ENCODE measurements at regions not wholly inside any gene's neighbourhood (a gene's known extent, or its start where the extent isn't known, plus 50 kb on each side); places are given as distances from the start of the nearest gene placed in this dataset.
"Not testable (repeated sequence)": the region's sequence is repeated elsewhere in the genome, so short reads cannot be mapped to it uniquely, and the experiment has no call there.

DNA sequence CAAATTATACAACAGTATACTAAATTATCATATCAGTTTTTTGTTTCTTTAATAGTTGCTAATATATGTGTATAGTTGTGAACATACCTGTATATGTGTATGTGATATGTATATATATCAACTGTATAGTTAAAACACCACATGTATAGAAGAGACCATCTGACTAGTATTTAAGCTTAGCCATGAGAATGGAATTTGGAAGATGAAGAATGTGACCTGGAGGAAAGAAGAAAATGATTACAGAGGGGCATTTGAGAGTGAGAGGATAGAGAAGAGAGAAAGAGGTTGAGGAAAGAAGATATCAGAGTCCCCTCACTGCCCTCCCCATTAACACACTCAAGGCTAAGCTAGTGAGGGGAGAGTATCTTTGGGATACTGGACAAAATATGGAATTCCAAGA is 335.9 kb downstream of the BCKDHB start:
- no peak for DNase-seq (ENCODE audit: low read depth in 3 of 3, low spot score in 2 of 3)

DNA sequence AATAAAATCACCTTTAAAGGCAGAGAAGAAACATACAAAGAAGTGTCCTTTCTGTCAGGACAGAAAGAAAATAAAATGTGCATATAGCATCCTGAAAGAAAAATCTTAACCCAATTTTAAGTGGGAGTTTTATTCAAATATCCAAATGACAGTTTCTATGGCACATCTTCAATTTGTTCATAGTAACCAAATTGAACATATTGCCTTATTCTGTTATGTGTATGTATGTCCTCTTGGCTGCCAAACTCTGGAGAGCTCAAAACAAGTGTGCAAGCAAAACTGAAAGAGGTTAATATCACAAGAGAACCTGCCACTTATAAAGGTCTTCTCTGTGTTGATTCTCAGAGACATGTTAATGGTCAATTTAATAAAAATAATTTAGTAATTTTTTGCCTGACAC is 334.7 kb downstream of the BCKDHB start:
- no peak for DNase-seq (ENCODE audit: low read depth in 3 of 3, low spot score in 2 of 3)

DNA sequence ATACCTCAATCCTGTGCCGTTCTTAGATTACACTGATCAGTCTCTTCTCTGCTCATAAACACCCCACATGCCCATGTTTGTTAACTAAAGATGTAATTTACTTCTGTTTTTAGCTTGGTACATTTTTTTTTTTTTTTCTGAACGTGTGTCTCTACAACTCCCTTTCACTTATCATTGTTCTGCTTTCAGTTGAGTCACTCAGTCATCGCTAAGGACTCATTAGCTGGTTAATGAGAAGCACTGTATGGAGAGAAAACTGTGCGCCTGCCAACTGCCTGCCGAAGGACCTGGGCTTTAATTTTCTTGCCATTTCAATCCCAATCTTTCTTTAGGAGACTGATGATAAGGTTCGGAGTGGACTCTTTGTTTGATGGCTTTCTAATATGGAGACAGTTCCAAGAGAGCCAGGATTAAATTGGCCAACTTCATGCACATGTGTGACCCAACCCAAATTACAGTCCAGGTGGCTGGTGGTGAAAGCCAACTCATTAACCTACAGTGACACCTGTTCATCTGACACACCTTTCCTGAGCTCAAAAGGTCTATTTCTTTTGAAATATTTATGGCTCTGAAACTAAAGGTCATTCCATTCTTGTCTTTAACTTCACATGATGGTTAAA is 334.1 kb downstream of the BCKDHB start:
- no peak for DNase-seq (ENCODE audit: low read depth in 3 of 3, low spot score in 2 of 3)

DNA sequence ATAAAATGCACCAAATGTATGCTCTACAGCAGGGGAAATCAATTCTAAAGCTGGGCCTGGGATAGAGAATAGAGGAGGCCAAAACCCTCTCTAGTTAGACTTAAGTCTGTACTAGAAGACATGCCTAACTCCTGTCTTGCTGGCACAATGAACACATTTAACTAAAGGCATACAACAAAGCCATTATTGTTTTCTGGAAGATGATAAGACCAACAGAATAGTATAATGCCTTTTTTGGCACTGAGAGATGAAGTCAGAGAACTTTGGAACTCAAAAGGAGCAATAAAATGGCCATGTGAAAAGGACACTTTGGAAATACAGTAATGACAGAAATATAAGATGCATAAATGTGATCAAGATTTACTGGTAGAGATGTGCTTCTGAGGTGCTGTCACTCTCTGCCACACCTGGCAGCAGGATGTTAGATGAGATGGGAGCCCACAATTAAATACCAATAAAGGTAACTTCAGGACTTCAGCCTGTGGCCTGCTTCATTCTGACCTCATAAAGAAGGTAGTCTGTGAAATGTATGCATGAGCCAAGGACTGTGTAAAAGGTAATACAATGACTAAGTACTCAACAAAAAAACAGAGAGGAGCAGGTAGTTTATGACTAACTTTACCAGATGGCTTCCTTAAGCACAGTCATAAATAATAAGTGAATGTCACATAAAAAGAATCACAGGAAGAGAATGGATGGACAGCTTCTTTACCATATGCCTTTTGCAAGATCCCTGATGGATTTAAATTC is 333.4 kb downstream of the BCKDHB start:
- DNase-seq (ENCODE audit: low read depth in 3 of 3, low spot score in 2 of 3), result no peak

DNA sequence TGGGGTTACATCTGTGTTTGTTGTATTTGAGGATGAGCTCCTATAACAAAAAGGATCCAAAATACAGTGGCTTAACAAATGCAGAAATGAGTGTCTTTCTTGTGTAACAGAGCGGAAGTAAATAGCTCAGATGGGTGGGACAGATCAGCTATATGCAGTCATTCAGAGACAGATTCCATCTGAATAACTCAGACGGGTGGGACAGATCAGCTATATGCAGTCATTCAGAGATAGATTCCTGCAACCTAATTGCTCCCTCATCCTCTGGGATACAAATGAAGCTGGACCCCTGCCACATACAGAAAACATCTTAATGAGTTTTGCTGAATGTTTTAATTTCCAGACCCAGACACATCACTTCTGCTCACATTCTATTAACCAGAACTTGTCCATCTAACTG is 332.3 kb downstream of the BCKDHB start:
- DNase-seq (ENCODE audit: low read depth in 3 of 3, low spot score in 2 of 3), result no peak

DNA sequence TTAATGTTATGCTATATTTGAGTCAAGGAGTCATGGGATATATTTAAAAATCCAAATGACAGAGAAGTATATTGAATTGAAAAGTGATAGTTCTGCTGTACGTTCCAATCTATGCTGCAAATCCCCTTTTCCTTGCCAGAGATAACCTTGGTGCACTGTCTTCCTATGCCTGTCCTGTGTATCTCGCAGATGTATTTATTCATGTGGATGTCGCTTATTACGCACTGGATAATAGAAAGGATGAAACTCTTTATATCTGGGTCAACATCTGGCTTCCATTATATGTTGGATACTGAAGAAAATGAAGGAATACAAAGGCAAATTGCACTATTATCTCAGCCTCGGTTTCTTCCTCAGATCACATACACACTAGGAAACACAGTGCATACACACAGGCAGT is 331.3 kb downstream of the BCKDHB start:
- no peak for DNase-seq (ENCODE audit: low read depth in 3 of 3, low spot score in 2 of 3)

DNA sequence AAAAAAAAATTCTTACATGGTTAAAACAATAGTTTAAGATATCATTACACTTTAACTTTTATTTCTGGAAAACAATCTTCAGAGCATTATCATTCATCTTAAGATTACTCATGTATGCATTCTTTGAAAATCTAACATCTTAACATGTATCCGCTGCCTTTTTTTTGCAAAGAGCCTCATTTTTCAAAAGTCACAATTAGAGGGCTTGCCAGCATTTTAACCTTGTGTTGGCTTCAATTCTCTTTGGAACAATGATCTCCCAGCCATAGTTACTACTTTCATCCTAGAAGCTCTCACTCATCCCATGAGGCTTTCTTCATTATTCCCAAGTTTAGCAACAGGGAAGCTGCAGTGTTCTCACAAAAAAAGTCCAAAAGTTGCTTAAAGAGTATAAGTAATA is 330.8 kb downstream of the BCKDHB start:
- no peak for DNase-seq (ENCODE audit: low read depth in 3 of 3, low spot score in 2 of 3)

DNA sequence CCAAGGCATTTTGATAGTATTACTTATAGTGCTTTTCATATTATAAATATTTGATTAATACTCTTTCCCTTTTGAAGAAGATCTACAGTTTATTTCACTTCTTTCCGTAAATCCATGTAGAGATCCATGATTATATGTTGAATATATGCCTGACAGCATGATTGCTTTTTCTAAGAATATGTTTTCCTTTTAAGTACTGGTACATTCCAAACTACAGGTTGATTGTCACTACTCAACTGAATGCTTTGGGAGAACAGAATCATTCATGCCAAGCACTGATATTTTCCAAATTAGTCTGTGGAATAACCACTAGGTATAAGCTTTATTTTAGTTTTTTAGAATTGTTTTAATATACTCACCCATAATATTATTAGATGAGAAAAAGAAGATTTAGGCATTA is 330.2 kb downstream of the BCKDHB start:
- no peak for DNase-seq (ENCODE audit: low read depth in 3 of 3, low spot score in 2 of 3)

DNA sequence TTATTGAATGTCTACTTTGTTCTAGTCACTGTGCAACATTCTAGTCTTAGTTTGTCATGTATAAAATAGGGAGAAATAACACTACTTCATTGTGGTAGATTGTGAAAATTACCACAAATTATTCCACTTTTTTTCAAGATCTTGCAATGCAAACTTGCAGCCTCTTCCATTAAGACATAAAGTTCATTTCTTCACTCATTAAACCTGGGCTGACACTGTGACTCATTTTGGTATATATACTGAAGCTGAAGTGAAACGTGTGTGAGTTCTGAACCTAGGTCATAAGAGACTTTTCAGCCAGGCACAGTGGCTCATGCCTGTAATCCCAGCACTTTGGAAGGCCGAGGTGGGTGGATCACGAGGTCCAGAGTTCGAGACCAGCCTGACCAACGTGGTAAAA is 329.0 kb downstream of the BCKDHB start:
- DNase-seq (ENCODE audit: low read depth in 3 of 3, low spot score in 2 of 3), result no peak

DNA sequence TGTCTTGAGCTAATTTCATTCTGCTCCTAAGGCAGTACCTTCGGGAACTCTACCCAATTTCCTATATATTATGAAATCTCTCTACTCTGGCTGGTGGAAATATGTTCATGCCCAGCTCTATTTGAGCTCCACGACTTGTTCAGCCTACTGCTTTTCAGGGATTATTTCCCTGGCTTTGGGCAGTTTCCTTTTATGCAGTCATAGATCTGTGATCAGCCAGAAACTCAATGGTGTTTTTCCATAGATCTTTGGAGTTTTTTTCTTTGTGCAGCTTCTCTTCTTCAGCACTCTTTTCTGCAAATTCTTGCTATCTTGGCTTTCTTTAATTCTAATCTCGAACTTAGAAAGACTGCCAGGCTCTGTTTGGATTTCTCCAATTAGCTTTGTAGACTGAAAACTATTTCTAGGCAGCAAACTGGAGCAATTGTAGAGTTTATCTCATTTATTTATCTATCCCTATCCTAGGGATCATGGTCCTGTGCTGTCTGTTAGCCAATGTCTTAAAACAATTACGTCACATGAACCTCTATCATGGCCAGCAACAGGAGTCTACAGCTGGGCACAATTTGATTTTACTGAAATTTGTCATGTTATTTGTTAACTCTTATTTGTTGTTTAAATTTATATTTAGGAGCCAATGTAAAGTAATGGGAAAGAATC is 328.4 kb downstream of the BCKDHB start:
- no peak for DNase-seq (ENCODE audit: low read depth in 3 of 3, low spot score in 2 of 3)

DNA sequence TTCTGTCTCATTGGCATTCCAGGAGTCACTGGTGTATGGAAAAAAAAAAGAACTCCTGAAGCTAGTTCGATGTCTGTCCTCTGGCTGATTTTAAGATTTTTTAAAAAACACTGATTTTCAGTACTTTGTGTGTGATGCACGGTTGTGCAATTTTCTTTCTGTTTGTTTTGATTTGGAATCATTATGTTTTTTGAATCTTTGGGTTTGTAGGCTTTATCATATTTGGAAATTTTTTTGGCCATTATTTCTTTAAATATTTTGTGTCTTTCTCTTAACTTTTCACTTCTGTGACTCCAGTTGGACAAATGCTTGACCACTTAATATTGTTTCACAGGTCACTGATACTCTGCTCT is 327.2 kb downstream of the BCKDHB start:
- no peak for DNase-seq (ENCODE audit: low read depth in 3 of 3, low spot score in 2 of 3)

DNA sequence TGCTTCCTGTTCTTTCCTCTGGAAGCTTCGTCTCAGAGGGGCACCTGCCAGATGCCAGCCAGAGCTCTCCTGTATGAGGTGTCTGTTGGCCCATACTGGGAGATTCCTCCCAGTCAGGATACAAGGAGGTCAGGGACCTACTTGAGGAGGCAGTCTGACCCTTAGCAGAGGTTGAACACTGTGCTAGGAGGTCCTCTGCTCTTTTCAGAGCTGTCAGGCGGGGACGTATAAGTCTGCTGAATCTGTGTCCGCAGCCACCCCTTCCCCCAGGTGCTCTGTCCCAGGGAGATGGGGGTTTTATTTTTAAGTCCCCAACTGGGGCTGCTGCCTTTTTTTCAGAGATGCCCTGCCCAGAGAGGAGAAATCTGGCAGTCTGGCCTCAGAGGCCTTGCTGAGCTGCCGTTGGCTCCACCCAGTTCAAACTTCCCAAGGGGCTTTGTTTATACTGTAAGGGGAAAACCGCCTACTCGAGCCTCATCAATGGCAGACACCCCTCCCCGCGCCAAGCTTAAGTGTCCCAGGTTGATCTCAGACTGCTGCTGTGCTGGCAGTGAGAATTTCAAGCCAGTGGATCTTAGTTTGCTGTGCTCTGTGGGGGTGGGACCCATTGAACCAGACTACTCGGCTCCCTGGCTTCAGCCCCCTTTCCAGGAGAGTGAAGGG is 326.7 kb downstream of the BCKDHB start:
- no peak for DNase-seq (ENCODE audit: low read depth in 3 of 3, low spot score in 2 of 3)

DNA sequence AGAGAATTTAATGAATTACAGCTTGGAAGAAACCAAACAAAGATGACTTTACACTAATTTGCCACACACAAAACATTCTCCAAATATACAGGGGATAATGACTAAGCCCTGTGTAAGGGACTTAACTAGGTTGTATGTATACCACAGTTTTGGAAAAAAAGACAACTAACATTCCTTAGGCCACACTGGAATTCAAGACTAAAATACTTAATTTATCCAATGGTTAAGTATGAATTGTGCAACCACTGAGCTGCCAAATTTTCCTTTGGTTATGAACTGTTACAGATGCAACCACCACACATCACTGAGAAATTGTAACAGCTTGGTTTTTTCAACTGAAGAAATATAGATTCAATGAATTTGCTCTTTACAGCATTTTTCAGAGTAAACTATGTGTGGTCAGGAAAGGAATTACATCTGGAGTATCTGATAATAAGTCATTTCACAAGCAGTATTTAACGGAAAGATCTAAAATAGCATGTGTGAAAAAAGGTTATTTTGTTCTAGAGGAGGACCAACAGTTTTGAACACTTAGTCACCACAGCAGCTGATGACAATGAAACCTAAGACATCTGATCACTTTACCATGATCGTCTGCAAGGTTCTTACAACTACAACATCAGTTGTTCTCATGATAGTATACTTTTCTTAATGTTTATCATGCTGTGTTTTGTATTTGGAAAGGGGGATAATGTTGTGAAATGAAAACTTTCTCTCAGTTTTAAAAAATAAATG is 318.8 kb downstream of the BCKDHB start:
- DNase-seq (ENCODE audit: low read depth in 3 of 3, low spot score in 2 of 3), result no peak

DNA sequence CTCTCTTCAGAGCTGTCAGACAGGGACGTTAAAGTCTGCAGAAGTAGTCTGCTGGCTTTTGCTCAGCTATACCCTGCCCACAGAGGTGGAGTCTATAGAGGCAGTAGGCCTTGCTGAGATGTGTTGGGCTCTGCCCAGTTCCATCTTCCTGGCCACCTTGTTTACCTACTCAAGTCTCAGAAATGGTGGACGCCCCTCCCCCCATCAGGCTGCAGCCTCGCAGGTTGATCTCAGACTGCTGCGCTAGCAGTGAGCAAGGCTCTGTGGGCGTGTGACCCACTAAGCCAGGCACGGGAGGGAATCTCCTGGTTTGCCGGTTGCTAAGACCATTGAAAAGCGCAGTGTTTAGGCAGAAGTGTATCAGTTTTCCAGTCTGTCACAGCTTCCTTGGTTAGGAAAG is 305.0 kb downstream of the BCKDHB start:
- no peak for DNase-seq (ENCODE audit: low read depth in 3 of 3, low spot score in 2 of 3)

DNA sequence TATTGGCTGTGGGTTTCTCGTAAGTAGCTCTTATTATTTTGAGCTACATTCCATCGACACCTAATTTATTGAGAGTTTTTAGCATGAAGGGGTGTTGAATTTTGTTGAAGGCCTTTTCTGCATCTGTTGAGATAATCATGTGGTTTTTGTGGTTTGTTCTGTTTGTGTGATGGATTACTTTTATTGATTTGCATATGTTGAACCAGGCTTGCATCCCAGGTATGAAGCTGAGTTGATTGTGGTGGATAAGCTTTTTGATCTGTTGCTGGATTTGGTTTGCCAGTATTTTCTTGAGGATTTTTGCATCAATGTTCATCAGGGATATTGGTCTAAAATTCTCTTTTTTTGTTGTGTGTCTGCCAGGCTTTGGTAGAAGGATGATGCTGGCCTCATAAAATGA is 301.5 kb downstream of the BCKDHB start:
- not testable (repeated sequence) for DNase-seq (ENCODE audit: low read depth in 3 of 3, low spot score in 2 of 3)

DNA sequence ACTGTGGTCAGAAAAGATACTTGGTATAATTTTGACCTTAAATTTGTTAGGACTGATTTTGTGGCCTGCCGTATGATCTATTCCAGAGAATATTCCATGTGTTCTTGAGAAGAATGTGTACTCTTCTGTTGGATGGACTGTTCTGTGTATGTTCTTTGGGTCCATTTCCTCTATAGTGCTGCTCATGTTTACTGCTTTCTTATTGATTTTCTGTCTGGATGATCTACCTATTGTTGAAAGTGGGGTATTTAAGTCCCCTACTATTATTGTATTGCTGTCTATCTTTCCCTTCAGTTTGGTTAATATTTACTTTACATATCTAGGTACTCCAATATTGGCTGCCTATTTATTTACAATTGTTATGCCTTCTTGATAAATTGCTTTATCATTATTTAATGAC is 298.4 kb downstream of the BCKDHB start:
- DNase-seq (ENCODE audit: low read depth in 3 of 3, low spot score in 2 of 3), result no peak

DNA sequence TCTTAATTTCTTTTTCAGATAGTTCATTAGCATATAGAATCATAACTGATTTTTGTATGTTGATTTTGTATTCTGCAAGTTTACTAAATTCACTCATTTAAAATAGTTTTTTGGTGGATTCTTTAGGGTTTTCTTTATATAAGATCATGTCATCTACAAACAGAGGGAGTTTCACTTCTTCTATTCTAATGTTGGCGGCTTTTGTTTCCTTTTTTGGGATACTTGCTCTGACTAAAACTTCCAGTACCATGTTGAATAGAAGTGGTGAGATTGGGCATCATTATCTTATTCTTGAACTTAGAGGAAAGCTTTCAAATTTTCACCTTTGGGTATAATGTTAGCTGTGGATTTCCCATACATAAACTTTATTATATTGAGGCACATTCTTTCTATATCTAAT is 296.9 kb downstream of the BCKDHB start:
- no peak for DNase-seq (ENCODE audit: low read depth in 3 of 3, low spot score in 2 of 3)

DNA sequence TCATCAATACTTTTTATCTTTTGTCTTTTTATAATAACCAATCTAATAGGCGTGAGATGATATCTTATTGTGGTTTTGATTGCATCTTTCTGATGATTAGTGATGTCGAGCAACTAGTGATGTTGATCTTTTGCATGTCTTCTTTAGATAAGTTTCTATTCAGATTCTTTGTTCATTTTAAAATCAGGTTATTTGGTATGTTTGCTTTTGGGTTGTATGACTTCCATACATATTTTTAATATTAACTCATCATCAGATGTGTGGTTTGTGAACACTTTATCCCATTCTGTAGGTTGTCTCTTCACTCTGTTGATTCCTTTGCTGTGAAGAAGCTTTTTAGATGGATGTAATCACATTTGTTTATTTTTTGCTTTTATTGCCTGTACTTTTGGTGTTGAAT is 295.8 kb downstream of the BCKDHB start:
- DNase-seq (ENCODE audit: low read depth in 3 of 3, low spot score in 2 of 3), result no peak
